Stimulated activated naive CD8-positive, alpha-beta T cell treated with anti-CD3 and anti-CD28 coated beads, Interleukin-15, amount 100 ng/mL, for 72 hours (primary cell): ENCODE measurements at regions not wholly inside any gene's neighbourhood (a gene's known extent, or its start where the extent isn't known, plus 50 kb on each side); places are given as distances from the start of the nearest gene placed in this dataset.

ENCODE experiments used
- ATAC-seq: fragments of 150-1000 bp; cut with Tn5 transposase; 2 replicates; pipeline ENCODE4 v1.10.0; 2021; ENCODE audit warnings: mild to moderate bottlenecking, moderate library complexity
- DNase-seq, 2 donors: peaks; one replicate each; pipeline ENCODE4 v3.0.0; 2021 to 2022
- H3K27ac Mint-ChIP-seq, 2 donors: one replicate each; pipeline ENCODE4 v1.8.0; 2022; ENCODE audit warnings: mild to moderate bottlenecking in 2 of 2, mixed read lengths in 2 of 2, moderate library complexity in 2 of 2
- H3K27me3 Mint-ChIP-seq: one replicate; pipeline ENCODE4 v1.8.0; 2022; ENCODE audit warnings: mixed read lengths
- H3K4me1 Mint-ChIP-seq: one replicate; pipeline ENCODE4 v1.8.0; 2022; ENCODE audit warnings: mild to moderate bottlenecking, mixed read lengths
- H3K4me3 Mint-ChIP-seq, 2 donors: one replicate each; pipeline ENCODE4 v1.8.0; 2022; ENCODE audit warnings: mild to moderate bottlenecking in 2 of 2, mixed read lengths in 2 of 2, moderate library complexity in 1 of 2
- H3K9me3 Mint-ChIP-seq, 2 donors: one replicate each; pipeline ENCODE4 v1.8.0; 2022; ENCODE audit warnings: mixed read lengths in 2 of 2

- Mint-ChIP-seq H3K27ac (no peak overlapping the region), H3K4me3 (no peak overlapping the region), H3K27me3 (no peaks in the 10 kb centered on the region), H3K9me3 (no peaks in the 10 kb centered on the region), H3K4me1 (no peaks in the 10 kb centered on the region)
- ATAC-seq = no peak
- no peak for DNase-seq
These were observed 223.8 kb downstream of the CPE start for GRCh38 chr4:165602621-165603020.

DNA sequence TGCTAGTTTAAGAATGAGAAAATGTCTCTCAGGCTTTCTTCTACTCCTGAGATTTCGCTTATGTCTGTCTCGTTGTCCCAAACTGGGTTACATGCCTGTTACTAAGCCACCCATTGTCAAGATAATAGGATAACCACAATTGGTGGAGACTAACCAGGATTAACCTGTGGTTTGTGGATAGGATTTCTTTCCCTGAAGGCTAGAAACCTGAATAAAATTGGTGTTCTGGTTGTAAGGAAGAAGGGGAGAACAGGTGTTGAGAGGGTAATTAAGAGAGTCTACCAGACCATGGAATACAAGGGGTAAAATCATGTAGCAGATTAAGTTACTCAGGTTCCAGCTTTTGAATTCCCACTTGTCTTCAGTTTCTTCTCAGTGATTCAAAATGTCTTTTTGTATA lies 225.4 kb downstream of the CPE start:
- H3K9me3 Mint-ChIP-seq = no peaks in the 10 kb centered on the region
- no peaks in the 10 kb centered on the region for H3K27me3 Mint-ChIP-seq
- no peak overlapping the region for H3K4me3 Mint-ChIP-seq
- no peaks in the 10 kb centered on the region for H3K4me1 Mint-ChIP-seq
- no peak for ATAC-seq
- H3K27ac Mint-ChIP-seq = no peak overlapping the region
- no peak for DNase-seq

DNA sequence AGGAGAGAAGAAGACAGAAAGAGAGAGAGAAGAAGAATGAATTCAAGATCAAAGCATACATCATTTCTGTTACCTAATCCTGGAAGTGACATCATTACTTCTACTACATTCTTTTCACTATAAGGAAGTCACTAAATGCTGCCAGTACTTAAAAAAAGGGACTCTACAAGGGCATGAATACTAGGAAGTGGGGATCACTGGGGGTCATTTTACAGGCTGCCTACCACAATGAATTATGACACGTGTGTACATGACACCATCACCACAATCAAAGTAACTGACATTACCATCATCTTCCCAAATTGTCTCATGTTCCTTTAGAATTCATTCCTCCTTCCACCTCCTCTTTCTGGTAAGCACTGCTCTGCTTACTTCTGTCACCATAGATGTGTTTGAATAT lies 227.0 kb downstream of the CPE start:
- no peaks in the 10 kb centered on the region for H3K27me3 Mint-ChIP-seq
- H3K9me3 Mint-ChIP-seq = no peaks in the 10 kb centered on the region
- H3K4me3 Mint-ChIP-seq = no peak overlapping the region
- ATAC-seq = no peak
- no peak for DNase-seq
- H3K27ac Mint-ChIP-seq = no peak overlapping the region
- H3K4me1 Mint-ChIP-seq = no peaks in the 10 kb centered on the region

DNA sequence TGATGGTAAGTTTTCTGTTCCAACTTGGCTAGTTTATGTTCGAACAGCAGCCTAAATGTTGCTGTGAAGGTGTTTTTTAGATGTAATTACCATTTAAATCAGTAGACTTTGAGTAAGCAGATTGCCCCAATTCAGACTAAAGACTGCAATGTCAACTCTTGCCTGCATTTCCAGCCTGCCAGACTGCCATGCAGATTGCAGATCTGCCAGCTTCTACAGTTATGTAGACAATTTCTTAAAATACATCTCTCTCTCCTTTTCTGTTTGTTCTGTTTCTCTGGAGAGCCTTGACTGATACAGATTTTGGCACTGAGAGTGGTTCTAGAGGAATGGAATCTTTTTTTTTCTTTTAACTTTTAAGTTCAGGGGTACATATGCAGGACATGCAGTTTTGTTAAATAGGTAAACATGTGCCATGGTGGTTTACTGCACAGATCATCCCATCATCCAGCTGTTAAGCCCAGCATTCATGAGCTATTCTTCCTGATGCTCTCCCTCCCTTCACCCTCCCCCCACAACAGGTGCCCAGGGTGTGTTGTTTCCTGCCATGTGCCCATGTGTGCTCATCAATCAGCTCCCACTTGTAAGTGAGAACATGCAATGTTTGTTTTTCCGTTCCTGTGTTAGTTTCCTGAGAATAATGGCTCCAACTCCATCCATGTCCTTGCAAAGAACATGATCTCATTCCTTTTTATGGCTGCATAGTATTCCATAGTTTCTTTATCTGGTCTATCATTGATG lies 227.8 kb downstream of the CPE start:
- no peaks in the 10 kb centered on the region for H3K4me1 Mint-ChIP-seq
- H3K4me3 Mint-ChIP-seq = no peak overlapping the region
- DNase-seq = no peak
- H3K27me3 Mint-ChIP-seq = no peaks in the 10 kb centered on the region
- no peak for ATAC-seq
- no peak overlapping the region for H3K27ac Mint-ChIP-seq
- H3K9me3 Mint-ChIP-seq = no peaks in the 10 kb centered on the region

DNA sequence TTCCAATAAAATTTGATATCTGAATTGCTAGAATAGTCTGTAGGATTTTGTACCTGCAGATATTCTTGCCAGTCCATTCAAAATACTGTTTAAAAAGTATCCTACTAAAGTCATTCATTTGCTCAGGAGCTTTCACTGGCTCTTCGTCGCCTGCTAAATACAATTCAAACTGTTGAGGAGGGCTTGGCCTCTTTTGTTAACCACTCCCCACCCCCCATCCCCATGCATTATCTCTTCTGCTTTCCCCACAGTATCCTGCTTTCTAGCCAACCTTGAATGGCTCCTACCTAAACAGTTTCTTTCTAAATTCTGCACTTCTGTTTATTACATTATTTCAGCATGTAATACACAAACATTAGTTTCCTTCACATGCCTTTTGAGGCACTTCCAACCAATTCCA lies 230.8 kb downstream of the CPE start:
- Mint-ChIP-seq H3K4me1 (no peaks in the 10 kb centered on the region), H3K27ac (no peak overlapping the region), H3K27me3 (no peaks in the 10 kb centered on the region), H3K4me3 (no peak overlapping the region), H3K9me3 (no peaks in the 10 kb centered on the region)
- no peak for ATAC-seq
- DNase-seq = no peak

DNA sequence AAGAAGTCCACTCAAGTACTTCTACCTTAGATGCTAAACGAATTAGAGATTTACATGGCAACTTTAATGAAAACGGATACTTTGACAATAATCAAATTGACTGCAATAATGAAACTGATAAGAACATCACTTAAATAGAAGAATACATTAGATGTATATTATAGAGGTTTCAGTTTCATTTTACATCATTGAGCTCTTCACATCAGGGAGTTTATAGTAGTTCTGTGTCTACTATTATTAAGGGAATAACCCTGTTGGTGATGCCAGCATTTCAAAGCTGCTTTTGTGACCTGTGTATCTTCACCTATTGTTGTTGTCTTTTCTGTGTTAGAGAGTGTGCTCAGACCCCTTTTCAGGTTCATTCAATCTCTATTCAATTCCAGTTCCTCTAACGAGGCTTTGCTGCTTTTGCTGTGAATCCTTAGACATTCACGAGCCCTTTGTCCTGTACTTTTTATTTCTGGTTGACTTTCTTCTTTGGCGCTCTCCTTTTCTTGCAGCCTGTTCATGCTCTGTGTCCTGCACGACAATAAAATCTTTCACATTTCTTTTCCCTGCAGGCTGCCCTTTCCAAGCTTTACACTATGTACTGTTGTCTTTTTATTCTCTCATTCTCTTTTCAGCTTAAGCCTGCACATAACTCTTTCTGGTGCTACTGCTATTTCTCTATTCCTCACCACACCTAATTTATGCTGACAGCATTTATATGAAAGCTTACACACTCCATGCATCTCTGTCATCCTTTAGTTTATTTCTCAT lies 232.1 kb downstream of the CPE start:
- H3K27me3 Mint-ChIP-seq = no peaks in the 10 kb centered on the region
- no peak for ATAC-seq
- no peak overlapping the region for H3K27ac Mint-ChIP-seq
- no peaks in the 10 kb centered on the region for H3K4me1 Mint-ChIP-seq
- DNase-seq = no peak
- no peak overlapping the region for H3K4me3 Mint-ChIP-seq
- H3K9me3 Mint-ChIP-seq = no peaks in the 10 kb centered on the region

DNA sequence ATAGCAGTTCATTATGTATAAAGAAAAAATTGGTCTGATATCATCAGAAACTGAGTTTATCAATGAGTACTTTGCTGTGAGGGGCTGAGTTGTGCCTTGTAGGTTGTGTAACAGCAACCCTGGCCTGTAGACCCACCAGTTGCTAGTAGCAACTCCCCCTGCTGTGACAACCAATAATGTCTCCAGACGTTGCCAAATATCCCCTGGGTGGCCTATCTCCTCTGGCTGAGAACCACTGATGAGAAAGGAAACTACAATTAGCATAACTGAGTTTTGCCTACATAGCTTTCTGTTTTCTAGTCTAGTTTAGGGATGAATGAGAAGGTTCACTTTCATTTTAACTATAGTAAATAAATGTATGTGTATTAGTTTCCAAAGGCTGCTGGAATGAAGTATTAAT lies 234.1 kb downstream of the CPE start:
- no peaks in the 10 kb centered on the region for H3K27me3 Mint-ChIP-seq
- H3K27ac Mint-ChIP-seq = no peak overlapping the region
- no peak overlapping the region for H3K4me3 Mint-ChIP-seq
- H3K9me3 Mint-ChIP-seq = no peaks in the 10 kb centered on the region
- H3K4me1 Mint-ChIP-seq = no peaks in the 10 kb centered on the region
- ATAC-seq (peak; percentile 46), DNase-seq (no peak)

- no peak overlapping the region for H3K4me3 Mint-ChIP-seq
- DNase-seq (no peak), ATAC-seq (no peak)
- peaks cover 0 to 5% of the 10 kb centered on the region in 2 donors for H3K9me3 Mint-ChIP-seq
- no peaks in the 10 kb centered on the region for H3K27me3 Mint-ChIP-seq
- H3K27ac Mint-ChIP-seq = no peak overlapping the region
- H3K4me1 Mint-ChIP-seq = no peaks in the 10 kb centered on the region
These were observed 234.8 kb downstream of the CPE start for GRCh38 chr4:165613581-165613980.

DNA sequence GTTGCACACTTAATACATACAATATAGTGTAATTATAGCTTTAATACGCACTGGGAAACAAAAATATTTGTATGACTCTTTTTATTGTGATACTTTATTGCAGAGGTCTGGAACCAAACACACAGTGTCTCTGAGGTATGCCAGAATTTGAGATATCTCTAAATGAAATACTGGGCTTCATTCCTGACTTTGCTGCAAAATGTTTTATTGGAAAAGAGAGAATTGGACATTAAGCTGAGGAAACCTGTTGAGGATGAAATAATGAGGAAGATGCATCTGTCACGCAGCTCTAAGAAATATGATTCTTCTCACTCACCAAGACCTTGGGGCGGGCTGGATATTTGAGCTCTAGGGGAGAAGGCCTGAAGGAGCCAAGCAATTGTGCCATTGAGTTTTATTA lies 242.1 kb downstream of the CPE start:
- Mint-ChIP-seq H3K9me3 (peaks cover 3 to 7% of the 10 kb centered on the region in 2 donors), H3K27ac (no peak overlapping the region), H3K27me3 (no peaks in the 10 kb centered on the region), H3K4me1 (no peaks in the 10 kb centered on the region), H3K4me3 (no peak overlapping the region)
- DNase-seq = no peak
- ATAC-seq = no peak

GRCh38 chr4:165621983-165622382 lies 243.2 kb downstream of the CPE start:
- peaks cover 3 to 7% of the 10 kb centered on the region in 2 donors for H3K9me3 Mint-ChIP-seq
- ATAC-seq (no peak), DNase-seq (no peak)
- no peaks in the 10 kb centered on the region for H3K4me1 Mint-ChIP-seq
- no peak overlapping the region for H3K4me3 Mint-ChIP-seq
- no peaks in the 10 kb centered on the region for H3K27me3 Mint-ChIP-seq
- H3K27ac Mint-ChIP-seq = no peak overlapping the region

- no peak overlapping the region for H3K4me3 Mint-ChIP-seq
- no peaks in the 10 kb centered on the region for H3K27me3 Mint-ChIP-seq
- ATAC-seq (no peak), DNase-seq (no peak)
- H3K9me3 Mint-ChIP-seq = no peaks in the 10 kb centered on the region
- H3K27ac Mint-ChIP-seq = no peak overlapping the region
- H3K4me1 Mint-ChIP-seq = no peaks in the 10 kb centered on the region
These were observed 246.5 kb downstream of the CPE start for GRCh38 chr4:165625281-165625680.

DNA sequence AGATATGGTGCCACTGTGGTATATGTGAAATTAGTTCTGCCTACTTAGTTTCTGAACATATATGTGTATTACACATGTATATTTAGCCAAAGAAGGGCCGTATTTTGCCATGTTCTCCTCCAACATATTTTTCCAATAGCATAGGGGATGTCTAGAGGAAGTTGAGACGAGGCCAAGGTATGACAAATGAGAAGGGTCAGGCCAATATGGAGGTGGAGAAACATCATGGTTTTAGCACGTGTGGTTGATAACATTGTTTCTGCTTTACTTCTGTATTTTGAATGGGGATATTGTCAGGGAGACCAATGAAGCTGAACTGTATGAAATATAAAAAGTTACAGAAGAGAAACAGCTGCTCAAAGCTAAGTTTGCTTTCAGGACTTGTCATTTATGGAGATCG lies 246.7 kb upstream of the TLL1 start:
- no peaks in the 10 kb centered on the region for H3K27me3 Mint-ChIP-seq
- H3K27ac Mint-ChIP-seq = no peak overlapping the region
- H3K9me3 Mint-ChIP-seq = no peaks in the 10 kb centered on the region
- H3K4me3 Mint-ChIP-seq = no peak overlapping the region
- no peaks in the 10 kb centered on the region for H3K4me1 Mint-ChIP-seq
- ATAC-seq = no peak
- no peak for DNase-seq

- DNase-seq (no peak), ATAC-seq (no peak)
- Mint-ChIP-seq H3K27me3 (no peaks in the 10 kb centered on the region), H3K4me1 (no peaks in the 10 kb centered on the region), H3K27ac (no peak overlapping the region), H3K4me3 (no peak overlapping the region), H3K9me3 (no peaks in the 10 kb centered on the region)
These were observed 245.9 kb upstream of the TLL1 start for GRCh38 chr4:165627128-165627527.

GRCh38 chr4:165627548-165627947 lies 245.5 kb upstream of the TLL1 start:
- Mint-ChIP-seq H3K27me3 (no peaks in the 10 kb centered on the region), H3K4me1 (no peaks in the 10 kb centered on the region), H3K27ac (no peak overlapping the region), H3K4me3 (no peak overlapping the region), H3K9me3 (no peaks in the 10 kb centered on the region)
- DNase-seq (no peak), ATAC-seq (no peak)

DNA sequence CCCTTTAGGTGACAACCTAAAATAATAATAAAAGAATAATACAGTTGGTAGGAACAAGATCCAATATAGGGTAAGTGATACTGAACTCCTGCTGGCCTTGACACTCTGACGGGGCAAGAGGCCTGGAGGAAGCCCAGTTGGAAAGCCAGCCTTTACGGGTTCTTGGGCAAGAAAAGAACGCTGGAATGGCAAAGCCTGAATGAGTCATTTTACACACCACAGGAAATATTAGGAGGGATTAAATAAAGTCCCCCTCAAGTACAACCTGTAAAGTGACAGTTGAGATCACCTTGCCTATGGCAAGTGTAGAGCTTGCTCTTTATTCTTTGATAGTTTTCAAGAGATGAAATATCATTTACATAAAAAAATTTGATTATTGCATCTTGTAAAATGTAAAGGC lies 244.5 kb upstream of the TLL1 start:
- no peaks in the 10 kb centered on the region for H3K4me1 Mint-ChIP-seq
- H3K27ac Mint-ChIP-seq = no peak overlapping the region
- no peaks in the 10 kb centered on the region for H3K27me3 Mint-ChIP-seq
- no peaks in the 10 kb centered on the region for H3K9me3 Mint-ChIP-seq
- H3K4me3 Mint-ChIP-seq = no peak overlapping the region
- DNase-seq (no peak), ATAC-seq (no peak)

- Mint-ChIP-seq H3K9me3 (no peaks in the 10 kb centered on the region), H3K27me3 (no peaks in the 10 kb centered on the region), H3K27ac (no peak overlapping the region), H3K4me1 (no peaks in the 10 kb centered on the region), H3K4me3 (no peak overlapping the region)
- DNase-seq (no peak), ATAC-seq (no peak)
These were observed 242.4 kb upstream of the TLL1 start for GRCh38 chr4:165630671-165631070.
